Body of pancreas (tissue), 4 donors: ENCODE measurements at regions not wholly inside any gene's neighbourhood (a gene's known extent, or its start where the extent isn't known, plus 50 kb on each side); places are given as distances from the start of the nearest gene placed in this dataset.

Experiments used
- ATAC-seq: fragments of 150-250 bp; one replicate; pipeline ENCODE4 v1.9.1; 2016
- DNase-seq, 4 donors: peaks; one replicate each; pipeline ENCODE4 v3.0.0-alpha.2; 2019
- H3K27ac ChIP-seq, 4 donors: fragments of 200-600 bp; sonication (generic); 1 replicate in 3 of 4; 2 replicates in 1 of 4; pipeline versions ENCODE4 v1.5.1 to v1.6.1; 2016 to 2019; ENCODE audit warnings: mild to moderate bottlenecking in 1 of 4, mixed read lengths in 1 of 4, moderate library complexity in 1 of 4
- H3K27me3 ChIP-seq, 2 donors: fragments of 200-600 bp; sonication (generic); one replicate each; pipeline ENCODE4 v1.6.0; 2016; ENCODE audit warnings: mild to moderate bottlenecking in 1 of 2
- H3K36me3 ChIP-seq, 2 donors: fragments of 200-600 bp; sonication (generic); replicated peaks in 1 of 2; 2 replicates each; pipeline ENCODE4 v1.5.1; 2016; ENCODE audit warnings: low read depth in 2 of 2; ENCODE audit not compliant: insufficient read depth in 1 of 2
- H3K4me1 ChIP-seq: fragments of 200-600 bp; sonication (generic); one replicate; pipeline ENCODE4 v1.6.0; 2016
- H3K4me3 ChIP-seq, 2 donors: fragments of 200-600 bp; sonication (generic); 1 replicate in 1 of 2; 2 replicates in 1 of 2; pipeline ENCODE4 v1.5.1; 2016 to 2019
- H3K9me3 ChIP-seq, 3 donors: fragments of 200-600 bp; sonication (generic); 1 replicate in 2 of 3; 2 replicates in 1 of 3; pipeline ENCODE4 v1.5.1; 2016
- POLR2A ChIP-seq, 3 donors: fragments of 450-650 bp; IDR thresholded peaks; one replicate each; pipeline ENCODE4 v1.6.1; 2016; ENCODE audit warnings: antibody characterized with exemption in 3 of 3, mild to moderate bottlenecking in 2 of 3
- WGBS, 2 donors: methylation state at CpG; one replicate each; pipeline ENCODE4 v1.1.5; 2017; 5-methylcytosine and 5-hydroxymethylcytosine counted together
- intact Hi-C: fragments of 100-400 bp; cut with DNase I; formaldehyde crosslinking; loops from one replicate; pipeline ENCODE4 v1.15.1; 2023
- TF ChIP-seq, protein P1 (sequence below), 7 experiments: fragments of 450-650 bp in 4 of 7; fragments of 200-600 bp in 3 of 7; sonication (generic) in 3 of 7; IDR thresholded peaks; one replicate each; pipeline ENCODE4 v1.5.1; 2016 to 2019; ENCODE audit warnings: antibody characterized with exemption in 7 of 7

GRCh38 chr17:77372444-77373298, 231.9 kb downstream of the SEC14L1 start:
- peak; percentile 56 to 67 (median 63) for DNase-seq

DNA sequence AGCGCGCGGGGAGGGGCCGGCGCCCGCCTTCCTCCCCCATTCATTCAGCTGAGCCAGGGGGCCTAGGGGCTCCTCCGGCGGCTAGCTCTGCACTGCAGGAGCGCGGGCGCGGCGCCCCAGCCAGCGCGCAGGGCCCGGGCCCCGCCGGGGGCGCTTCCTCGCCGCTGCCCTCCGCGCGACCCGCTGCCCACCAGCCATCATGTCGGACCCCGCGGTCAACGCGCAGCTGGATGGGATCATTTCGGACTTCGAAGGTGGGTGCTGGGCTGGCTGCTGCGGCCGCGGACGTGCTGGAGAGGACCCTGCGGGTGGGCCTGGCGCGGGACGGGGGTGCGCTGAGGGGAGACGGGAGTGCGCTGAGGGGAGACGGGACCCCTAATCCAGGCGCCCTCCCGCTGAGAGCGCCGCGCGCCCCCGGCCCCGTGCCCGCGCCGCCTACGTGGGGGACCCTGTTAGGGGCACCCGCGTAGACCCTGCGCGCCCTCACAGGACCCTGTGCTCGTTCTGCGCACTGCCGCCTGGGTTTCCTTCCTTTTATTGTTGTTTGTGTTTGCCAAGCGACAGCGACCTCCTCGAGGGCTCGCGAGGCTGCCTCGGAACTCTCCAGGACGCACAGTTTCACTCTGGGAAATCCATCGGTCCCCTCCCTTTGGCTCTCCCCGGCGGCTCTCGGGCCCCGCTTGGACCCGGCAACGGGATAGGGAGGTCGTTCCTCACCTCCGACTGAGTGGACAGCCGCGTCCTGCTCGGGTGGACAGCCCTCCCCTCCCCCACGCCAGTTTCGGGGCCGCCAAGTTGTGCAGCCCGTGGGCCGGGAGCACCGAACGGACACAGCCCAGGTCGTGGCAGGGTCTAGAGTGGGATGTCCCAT, 232.8 kb downstream of the SEC14L1 start:
- peak in 3 of 4 donors; percentile 21 to 45 (median 44) for DNase-seq
- H3K36me3 ChIP-seq, result no peaks in the 10 kb centered on the region
- 4 to 5% methylated on average over 17 to 86 of the region's 90 CpGs for WGBS, 2 donors
- intact Hi-C loops, result no loop called here
- no peaks in the 10 kb centered on the region for H3K9me3 ChIP-seq
- peaks cover 0 to 6% of the 10 kb centered on the region in 2 donors for H3K27me3 ChIP-seq
- no peak for TF ChIP-seq POLR2A (IDR thresholded peaks at IDR 0.05)
- TF ChIP-seq, protein P1, sequence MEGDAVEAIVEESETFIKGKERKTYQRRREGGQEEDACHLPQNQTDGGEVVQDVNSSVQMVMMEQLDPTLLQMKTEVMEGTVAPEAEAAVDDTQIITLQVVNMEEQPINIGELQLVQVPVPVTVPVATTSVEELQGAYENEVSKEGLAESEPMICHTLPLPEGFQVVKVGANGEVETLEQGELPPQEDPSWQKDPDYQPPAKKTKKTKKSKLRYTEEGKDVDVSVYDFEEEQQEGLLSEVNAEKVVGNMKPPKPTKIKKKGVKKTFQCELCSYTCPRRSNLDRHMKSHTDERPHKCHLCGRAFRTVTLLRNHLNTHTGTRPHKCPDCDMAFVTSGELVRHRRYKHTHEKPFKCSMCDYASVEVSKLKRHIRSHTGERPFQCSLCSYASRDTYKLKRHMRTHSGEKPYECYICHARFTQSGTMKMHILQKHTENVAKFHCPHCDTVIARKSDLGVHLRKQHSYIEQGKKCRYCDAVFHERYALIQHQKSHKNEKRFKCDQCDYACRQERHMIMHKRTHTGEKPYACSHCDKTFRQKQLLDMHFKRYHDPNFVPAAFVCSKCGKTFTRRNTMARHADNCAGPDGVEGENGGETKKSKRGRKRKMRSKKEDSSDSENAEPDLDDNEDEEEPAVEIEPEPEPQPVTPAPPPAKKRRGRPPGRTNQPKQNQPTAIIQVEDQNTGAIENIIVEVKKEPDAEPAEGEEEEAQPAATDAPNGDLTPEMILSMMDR (IDR thresholded peaks at IDR 0.05), result no peak
- H3K4me3 ChIP-seq, result peak overlapping the region in 1 of 2 donors; percentile 23
- ATAC-seq, result no peak
- peaks cover 80% of the 10 kb centered on the region for H3K4me1 ChIP-seq
- H3K27ac ChIP-seq, result peak overlapping the region; percentile 78 to 93 (median 84)

More at GRCh38 chr17:77372444-77373298, 231.9 kb downstream of the SEC14L1 start:
- H3K27ac ChIP-seq, result peak overlapping the region; percentile 78 to 93 (median 84)
- H3K27me3 ChIP-seq, result peaks cover 0 to 6% of the 10 kb centered on the region in 2 donors
- intact Hi-C loops, result no loop called here
- no peaks in the 10 kb centered on the region for H3K9me3 ChIP-seq
- 4% methylated on average over 3 to 48 of the region's 64 CpGs for WGBS, 2 donors
- H3K4me3 ChIP-seq, result peak overlapping the region in 1 of 2 donors; percentile 23
- H3K4me1 ChIP-seq, result peaks cover 71% of the 10 kb centered on the region
- ATAC-seq, result peak; percentile 22
- peak in 1 of 3 donors; percentile 24 for TF ChIP-seq POLR2A (IDR thresholded peaks at IDR 0.05)
- TF ChIP-seq, protein P1 (IDR thresholded peaks at IDR 0.05), result peak in 1 of 7 experiments; percentile 6
- H3K36me3 ChIP-seq, result no peaks in the 10 kb centered on the region

- Histone ChIP-seq H3K4me1 (peaks cover 88% of the 10 kb centered on the region), H3K4me3 (peak overlapping the region in 1 of 2 donors; percentile 23), H3K27me3 (peaks cover 0 to 6% of the 10 kb centered on the region in 2 donors), H3K9me3 (no peaks in the 10 kb centered on the region), H3K27ac (peak overlapping the region; percentile 78 to 93 (median 84)), H3K36me3 (no peaks in the 10 kb centered on the region)
- DNase-seq (peak; percentile 72 to 81 (median 77)), ATAC-seq (peak; percentile 64)
- 8% methylated on average over 17 to 34 of the region's 34 CpGs for WGBS, 2 donors
- intact Hi-C loops, result no loop called here
- TF ChIP-seq, protein P1 (IDR thresholded peaks at IDR 0.05), result peak in 4 of 7 experiments; percentile 16 to 49 (median 20)
- TF ChIP-seq POLR2A (IDR thresholded peaks at IDR 0.05), result peak; percentile 24 to 88 (median 83)
Measured at GRCh38 chr17:77374170-77374936, 233.6 kb downstream of the SEC14L1 start.

- ATAC-seq (no peak), DNase-seq (peak in 1 of 4 donors; percentile 40)
- H3K27ac ChIP-seq, result peak overlapping the region; percentile 78 to 93 (median 84)
- H3K4me1 ChIP-seq, result peaks cover 95% of the 10 kb centered on the region
- intact Hi-C loops, result no loop called here
- TF ChIP-seq, protein P1 (IDR thresholded peaks at IDR 0.05), result no peak
- H3K4me3 ChIP-seq, result no peak overlapping the region
- 30 to 44% methylated on average over 18 to 19 of the region's 19 CpGs for WGBS, 2 donors
- H3K9me3 ChIP-seq, result no peaks in the 10 kb centered on the region
- peaks cover 0 to 6% of the 10 kb centered on the region in 2 donors for H3K27me3 ChIP-seq
- H3K36me3 ChIP-seq, result no peaks in the 10 kb centered on the region
Measured at GRCh38 chr17:77375108-77375916, 234.5 kb downstream of the SEC14L1 start.
